D341Med (cell line): ENCODE measurements at regions not wholly inside any gene's neighbourhood (a gene's known extent, or its start where the extent isn't known, plus 50 kb on each side); places are given as distances from the start of the nearest gene placed in this dataset.

Experiments used
- DNase-seq: peaks from one replicate; pipeline ENCODE4 v3.0.0; 2012; ENCODE audit warnings: low spot score

DNA sequence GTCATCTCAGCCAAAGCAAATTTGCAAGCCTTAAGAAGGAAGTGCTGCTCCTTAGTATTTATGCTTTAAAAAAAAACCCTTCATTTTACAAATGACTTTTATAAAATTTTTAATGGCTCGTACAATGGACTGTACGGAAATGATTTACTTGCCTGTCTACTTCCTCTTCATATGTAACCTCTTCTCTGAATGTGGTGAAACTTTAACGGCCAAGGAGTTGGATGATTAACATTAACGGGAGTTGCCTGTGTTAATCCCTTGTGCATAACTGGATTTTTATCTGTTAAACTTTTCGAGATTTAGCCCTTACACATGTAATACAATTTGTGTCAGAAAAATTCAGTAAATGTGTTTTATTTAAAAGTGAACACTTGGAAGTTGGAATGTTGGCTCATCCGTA is 429.4 kb downstream of the TBC1D4 start:
- DNase-seq = no peak

DNA sequence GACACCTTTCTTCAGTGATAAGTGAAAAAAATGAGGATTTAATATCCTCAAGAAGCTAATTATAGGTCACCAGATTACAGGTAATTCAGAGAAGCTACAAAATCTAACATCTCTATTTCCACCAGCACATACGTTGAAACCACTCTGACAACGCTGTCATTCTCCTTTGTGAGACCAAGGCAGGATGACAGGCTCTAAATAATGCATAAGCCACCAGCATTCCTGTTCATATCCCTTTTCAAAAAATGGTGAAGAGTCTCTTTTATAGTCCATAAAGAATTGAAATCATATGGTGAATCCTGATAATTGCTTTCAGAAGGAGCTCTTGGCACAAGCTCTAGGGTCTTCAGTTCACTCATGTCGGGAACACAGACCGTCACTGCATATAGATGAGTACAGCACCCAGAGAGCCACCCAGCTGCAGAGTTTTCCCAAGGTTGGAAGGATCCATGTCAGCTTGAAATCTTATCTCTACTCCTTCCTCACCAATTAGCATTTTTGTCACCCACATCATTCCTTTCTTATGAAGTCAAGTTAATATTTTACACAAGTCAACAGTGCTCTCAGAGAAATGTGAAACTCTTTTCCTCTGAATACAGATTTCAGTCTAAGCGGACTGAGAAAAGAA is 431.4 kb downstream of the TBC1D4 start:
- DNase-seq = no peak

DNA sequence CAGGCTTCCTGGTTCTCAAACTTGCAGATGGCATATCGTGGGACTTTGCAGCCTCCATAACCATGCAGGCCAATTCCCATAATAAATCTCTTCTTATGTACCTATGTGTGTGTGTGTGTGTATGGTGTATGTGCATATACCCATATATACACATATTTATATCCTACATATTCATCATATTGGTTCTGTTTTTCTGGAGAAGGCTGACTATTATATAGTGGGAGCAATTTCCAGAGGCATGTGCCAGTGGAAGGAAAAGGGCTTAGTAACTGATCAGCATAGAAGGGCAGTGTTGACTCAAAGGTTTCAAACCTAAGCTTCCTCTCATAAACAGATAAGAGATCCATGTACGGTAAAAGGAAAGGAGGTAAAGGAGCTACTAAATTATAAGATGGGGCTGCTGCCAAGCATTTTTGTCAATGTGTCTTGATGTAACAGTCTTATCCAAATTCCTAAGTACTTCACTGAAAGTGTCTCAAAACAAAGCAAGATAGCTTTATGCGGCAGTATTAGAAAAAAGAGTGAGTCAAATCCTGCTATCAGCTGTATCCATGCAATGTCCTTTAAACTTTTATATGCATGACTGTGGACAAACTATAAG is 432.1 kb downstream of the TBC1D4 start:
- no peak for DNase-seq

DNA sequence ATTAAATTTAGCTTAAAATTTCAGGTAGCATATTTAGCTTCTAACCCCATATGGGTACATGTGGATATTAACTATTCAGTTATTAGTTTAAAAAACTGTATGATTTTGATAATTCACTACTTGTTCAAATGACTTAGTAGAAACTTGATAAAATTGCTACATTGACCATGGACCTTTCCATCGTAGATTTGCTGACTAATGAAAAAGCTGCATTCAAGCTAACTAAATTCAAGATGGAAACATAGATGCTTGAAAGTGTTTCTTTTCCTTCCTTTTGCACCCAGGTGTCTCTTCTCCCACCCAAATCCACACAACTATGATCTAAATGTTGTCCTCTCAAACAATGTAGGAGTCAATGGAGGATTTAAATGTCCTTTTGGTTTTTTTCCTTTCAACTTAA is 439.2 kb downstream of the TBC1D4 start:
- DNase-seq = no peak

DNA sequence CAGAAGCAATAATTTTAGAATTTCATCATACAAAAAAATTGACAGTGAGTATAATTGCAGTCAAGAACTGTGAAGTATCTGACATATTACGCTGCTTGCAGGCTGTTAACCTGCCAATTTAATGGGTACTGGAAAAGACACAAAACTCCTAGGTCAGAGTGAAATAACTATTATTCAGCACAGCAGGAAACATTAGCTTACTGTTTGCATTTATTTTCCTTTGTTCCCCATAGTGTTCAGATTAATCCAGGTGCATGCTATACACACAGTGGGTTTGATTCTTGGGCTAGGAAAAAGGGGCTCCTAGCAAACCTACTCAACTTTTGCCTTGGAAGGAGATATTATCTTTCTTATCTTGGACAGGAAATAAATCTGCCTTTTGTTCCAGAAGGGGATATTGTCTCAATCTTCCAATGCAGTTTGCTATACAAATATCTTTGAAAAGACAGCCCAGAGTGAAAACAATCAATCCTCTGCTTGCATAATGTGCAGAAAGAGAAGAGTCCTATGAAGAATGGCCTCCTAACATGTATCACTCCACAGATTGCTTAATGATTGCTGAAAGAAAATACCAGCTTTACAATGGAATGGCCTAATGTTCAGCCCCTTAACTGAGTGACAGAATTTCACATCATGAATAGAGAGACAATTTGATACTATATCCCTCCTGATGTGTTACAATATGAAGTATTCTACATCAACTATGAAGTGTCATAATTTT is 443.4 kb downstream of the TBC1D4 start:
- DNase-seq = no peak

DNA sequence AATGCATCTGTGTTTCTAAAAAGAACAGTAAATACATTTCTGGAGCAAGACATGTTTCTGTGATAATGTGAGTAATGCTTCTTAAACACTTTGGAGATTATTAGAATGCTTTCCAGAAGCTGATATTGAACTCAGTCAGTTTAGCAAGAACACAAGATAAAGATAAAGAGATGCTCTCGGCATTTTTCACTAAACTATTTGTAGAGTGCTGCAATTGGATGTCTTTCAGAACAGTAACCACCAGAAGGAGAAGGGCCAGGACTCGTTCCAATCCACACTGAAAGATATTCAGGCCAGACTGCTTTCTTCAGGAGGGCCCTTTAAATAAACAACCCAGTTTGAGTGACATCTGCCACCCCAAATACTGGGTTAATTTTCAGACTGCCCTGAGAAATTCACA is 456.0 kb downstream of the TBC1D4 start:
- DNase-seq = no peak

DNA sequence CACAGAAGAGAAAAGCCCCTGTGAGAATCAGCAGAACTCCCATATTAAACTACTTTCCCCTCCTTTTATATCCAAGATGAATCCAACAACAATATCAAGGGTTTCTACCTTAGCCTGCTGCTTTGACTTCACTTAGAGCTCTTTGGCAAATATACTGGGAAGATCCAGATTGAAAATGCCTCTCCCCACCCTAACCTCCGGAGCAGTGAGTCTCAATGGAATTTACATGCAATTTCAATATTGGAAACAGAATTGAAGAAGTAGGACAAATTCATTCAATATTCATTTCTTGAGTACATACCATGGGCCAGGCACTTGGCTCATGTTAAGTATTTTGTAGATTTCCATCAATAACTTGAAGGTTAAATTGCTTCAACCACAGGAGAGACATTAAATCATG is 457.4 kb downstream of the TBC1D4 start:
- DNase-seq = no peak

DNA sequence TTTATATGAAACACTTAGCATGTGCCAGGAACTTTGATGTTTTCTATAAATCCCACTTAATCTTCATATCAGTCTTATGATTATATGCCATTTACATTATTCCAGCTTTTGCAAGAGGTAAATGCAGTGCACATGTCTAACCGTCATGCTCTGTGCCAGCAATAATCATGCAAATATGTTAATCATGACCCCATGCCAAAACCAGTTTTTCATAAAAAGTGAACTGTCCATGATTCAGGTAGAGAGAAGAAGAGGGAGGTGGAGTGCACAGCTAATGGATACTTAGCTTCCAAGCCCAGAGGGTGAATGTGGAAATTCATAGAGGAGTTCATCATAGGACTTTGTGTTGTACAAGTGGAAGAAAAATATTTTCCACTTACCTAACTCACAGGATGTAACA is 458.4 kb downstream of the TBC1D4 start:
- DNase-seq = no peak

DNA sequence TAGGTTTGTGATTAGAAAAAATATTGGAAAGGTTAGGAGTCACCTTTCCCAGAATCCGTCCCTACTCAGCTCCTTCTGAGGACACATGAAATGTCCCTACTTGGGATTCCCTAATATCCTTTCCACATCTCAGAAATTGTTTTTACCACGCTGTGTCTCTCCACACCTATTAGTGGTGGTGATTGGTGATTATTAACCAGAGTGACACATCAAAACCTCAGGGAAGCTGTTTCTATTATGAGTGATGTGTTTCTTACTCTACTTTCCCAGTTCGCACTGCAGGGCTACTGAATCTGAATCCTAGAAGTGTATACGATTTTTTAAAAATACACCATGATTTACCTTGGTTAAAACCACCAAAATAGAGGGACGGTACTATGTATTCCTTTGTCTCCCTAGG is 460.8 kb downstream of the TBC1D4 start:
- DNase-seq = no peak

DNA sequence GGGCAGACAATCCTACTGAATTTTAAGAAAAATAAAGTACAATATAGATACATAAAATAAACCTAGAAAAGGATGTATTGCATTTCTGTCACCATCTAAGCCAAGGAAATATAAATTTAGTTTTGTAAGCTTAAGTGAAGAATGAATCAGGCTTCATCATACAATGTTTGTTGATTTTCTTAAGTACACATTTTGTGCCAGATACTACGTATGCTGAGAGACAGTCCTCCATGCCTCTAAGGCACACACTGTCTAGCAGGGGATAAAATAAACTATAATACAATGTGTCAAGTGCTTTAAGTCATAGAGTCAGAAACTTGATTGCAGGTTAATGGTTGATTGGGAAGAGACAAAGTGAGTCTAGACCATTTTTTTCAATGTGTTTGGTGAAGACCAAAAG is 465.7 kb downstream of the TBC1D4 start:
- DNase-seq = no peak

DNA sequence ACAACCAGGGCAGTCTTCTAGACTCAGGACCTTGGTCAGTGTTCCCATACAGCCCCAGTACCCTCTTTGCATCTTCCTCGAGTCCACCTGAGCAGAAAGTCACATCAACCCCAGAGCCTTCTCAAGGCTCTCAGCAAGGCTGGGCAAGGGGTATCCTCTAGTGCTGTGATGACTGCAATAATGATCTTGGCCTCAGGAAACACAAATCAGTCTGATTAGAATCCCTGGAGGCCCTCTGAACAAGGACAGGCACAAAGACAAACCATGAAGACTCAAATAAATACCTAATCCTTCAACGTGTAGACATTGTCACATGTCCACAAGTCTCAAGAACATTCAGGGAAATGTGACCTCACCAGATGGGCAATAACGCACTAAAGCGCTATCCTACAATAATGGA is 468.2 kb downstream of the TBC1D4 start:
- DNase-seq = no peak

DNA sequence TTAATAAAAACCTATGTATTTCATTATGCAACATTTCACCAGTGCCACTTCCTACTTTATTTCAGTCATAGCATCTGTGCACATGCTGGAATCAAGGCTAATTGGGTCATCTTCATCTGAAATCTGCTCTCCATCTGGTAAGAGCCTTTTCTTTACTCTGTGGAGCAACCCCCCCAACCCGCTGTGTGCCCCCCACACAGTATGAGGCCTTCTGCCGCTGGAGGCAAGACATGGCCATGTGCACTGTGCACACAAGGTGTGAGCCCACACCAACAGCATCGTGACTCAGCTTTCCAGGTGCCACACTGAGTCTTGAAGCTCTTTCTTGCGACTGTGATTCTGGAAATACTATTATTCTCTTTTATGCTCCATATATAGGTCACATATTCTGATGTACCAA is 471.0 kb downstream of the TBC1D4 start:
- no peak for DNase-seq

DNA sequence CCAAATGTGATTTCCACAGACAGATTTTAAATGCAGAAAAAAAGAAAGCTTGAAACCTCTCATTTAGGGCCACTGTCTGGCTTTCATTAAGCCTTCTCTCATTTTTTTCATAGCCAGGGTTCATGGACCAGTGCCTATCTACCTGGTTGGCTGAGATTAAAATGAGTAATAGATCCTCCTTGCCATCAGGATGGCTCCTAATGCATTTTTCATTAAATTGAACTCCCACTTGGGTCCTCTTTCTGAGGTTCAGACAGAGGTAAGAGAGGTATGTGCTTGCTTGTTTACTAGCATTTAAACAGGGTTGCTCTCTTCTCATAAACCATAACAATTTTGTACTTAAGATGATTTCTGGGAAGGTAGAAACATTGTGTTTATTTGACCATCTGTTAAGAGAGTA is 473.0 kb downstream of the TBC1D4 start:
- no peak for DNase-seq

DNA sequence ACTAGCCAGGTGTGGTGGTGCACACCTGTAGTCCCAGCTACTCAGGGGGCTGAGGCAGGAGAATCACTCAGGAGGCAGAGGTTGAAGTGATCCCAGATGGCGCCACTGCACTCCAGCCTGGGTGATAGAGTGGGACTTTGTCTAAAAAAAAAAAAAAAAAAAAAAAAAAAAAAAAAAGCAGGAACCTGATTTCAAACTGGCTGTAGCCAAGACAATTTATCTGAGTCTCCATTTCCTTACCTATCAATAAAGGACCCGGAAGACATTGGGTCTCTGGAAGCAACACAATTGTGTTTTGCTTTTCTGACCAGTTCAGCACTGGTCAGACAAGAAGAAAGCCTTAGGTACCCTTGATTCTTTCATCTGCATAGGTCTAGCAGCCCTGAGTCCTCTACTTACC is 491.0 kb downstream of the TBC1D4 start:
- no peak for DNase-seq

DNA sequence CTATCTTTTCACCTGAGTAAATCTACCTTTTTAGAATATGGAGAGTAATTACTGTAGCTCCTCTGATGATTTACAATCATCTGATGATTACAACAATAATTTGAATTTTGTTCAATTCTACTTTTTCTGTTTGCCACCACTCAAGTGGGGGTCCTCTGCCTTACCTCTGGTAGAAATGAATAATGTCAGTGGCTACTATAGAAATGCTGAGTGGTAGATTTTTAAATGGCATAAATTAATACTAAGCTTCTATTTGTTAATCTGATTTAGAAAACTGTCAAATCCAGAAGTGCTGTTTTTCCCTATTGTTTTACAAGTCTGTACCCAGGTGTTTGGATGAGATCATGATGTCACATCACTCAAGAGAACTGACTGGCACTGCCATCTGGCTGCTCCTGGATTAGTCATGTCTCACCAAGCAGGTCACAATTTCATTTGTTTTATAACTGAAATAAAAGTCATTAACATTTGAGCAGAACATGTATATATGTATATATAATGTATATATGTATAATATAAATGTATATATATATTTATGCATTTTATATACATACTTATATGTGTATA is 494.8 kb downstream of the TBC1D4 start:
- no peak for DNase-seq

DNA sequence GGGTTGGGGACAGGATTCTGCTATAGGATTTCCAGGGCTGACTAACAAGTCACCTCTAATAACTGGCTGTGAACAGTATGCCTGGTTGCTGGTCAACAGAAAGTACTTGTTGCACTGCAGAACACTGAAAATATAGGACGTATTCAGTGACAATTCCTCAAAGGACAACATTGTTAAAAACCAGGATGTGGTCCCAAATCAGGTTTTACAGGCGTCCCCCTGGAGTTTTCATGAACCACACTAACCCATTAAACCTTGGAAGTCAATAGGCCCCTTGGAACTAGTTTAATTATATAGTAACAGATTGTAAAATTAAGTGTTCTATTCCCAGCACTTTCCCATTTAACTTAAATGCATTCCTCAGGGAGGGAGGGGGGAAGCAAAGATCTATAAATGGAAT is 495.4 kb downstream of the TBC1D4 start:
- DNase-seq = no peak

DNA sequence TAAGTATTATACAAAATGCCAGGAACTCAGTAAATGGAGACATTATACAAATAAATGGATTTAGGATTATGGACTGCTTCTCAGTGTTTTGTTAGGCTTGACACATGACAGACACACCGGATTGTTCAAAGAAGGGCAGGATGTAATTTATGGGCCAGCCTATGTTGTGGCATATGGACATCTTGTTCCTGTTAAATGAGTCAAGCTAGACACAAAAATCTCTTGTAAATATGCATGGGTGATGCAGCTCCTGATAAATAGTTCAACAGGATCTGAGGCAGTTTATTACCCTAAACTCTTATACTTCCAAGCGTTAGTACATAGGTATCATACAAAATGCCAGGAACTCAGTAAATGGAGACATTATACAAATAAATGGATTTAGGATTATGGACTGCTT is 502.3 kb downstream of the TBC1D4 start:
- no peak for DNase-seq

DNA sequence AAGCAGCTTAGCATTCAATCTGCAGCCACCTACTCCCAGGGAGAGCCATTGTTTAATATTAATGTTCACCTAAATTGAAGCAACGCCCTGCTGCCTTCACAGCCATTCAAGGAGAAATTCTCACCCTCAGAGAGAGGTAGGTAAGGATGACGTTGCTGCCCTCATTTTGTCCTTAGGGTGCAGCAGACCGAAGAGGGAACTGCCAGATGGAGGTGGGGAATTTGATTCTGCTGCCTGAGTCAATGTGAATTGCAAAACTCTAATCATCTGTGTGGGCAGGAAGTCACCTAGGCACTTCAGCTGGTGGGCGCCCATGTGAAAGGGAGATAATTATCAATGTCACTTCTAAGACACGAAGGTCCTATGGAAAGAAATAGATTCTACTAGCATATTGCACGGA is 503.4 kb downstream of the TBC1D4 start:
- DNase-seq = no peak

DNA sequence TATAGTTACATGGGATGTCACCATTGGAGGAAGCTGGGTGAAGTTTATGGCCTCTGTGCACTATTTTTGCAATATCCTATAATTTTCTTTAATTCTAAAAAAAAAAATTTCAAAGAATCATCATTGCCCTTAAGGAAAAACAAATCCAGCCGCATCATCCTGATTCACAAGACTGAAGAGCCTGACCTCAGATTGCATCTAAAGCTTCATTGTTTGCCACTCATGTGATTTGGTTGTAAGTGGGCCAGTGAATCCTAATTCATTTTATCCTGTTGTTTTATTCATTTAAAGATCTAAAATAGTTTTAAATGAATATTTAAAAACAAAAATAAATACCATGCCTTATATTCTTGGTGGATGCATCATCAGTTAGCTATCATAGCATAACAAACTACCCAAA is 504.5 kb downstream of the TBC1D4 start:
- no peak for DNase-seq

DNA sequence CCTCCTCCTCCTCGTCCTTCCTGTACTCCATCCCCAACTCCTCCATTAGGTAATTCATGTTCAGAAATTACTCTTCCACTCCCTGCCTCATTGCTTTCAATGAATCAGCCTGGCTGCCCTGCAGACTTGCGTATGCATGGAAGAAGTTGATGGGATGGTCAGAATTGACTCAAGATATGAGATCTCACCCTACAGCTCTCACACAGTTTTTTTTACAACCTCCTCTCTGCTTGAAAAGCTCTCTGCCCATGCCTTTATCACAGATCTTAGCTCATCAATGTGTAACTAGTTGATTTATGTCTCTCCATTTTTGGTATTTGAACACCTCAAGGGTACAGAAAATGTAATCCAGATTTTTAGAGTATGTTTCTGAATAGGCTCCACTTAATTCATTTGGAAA is 506.9 kb downstream of the TBC1D4 start:
- no peak for DNase-seq

DNA sequence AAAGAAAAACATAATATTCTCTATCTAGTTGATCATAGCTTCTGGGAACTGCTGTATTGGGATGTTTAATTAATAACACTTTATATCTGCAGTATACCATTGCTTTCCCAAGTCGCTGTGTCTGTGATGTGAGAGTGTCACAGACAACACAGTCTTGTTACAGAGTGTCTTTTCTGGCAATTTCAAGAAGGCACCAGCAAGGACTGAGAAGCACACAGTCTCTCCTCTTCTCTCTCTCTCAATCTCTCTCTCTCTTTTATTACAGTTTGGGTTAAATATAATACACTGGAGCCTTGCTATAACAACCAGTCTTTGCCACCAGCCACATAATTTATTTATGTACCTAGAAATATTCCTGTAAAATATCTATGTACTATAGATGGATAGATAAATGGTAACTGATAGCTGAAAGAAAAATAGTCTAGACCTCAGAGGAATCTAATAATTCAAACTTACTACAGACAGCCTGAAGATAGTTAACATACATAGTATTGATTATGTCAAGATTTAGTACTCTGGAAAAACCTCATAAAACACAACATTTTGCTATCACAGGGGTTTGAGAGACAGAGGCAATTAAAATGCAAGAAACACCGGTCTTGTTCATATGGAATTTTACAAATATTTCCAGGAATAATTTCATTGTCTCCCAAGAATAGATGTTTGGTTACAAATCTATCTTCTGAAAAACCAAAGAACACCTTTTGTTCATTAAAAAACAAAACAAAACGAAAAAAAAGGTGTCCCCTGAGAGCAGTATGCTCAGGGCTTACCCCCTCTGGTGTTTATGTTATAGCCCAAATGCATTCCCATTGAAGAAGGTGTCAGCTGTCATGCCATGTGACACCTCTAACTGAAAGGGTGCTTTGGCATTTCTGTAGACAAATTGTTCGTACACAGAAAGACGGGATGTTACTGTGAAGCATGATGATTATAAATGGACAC is 507.8 kb downstream of the TBC1D4 start:
- DNase-seq = no peak

DNA sequence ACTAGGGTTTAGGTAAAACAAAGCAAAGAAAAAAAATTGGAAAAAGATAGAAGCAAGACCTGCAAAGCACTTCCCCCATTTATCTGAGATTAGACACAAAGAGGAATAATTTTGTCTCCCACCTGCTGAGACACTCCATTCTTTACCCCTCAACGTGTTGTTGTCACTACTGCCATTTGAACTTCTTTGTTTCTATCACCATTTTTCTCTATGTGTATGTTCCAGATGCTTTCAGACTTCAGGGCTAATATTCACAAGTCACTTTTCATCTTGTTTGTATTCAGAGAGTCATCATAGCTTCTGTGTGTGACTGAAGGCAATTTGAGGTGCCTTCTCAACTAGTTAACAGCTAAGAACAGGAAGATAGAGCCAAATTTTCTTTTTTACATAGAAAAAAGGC is 512.5 kb downstream of the TBC1D4 start:
- DNase-seq = no peak
